CD4-positive, alpha-beta T cell (primary cell): ENCODE measurements at regions not wholly inside any gene's neighbourhood (a gene's known extent, or its start where the extent isn't known, plus 50 kb on each side); places are given as distances from the start of the nearest gene placed in this dataset.

Experiments used
- ATAC-seq: fragments of 200-7000 bp; cut with Tn5 transposase; one replicate; pipeline ENCODE4 v1.10.0; 2022; ENCODE audit warnings: mild to moderate bottlenecking; ENCODE audit not compliant: poor library complexity
- CTCF ChIA-PET: fragments of 350-600 bp; sonication (Branson Sonifier 250); formaldehyde crosslinking; loops from one replicate; lab custom pipeline; 2021; ENCODE audit warnings: antibody characterized with exemption, inconsistent platforms; lab: Charles Lee
- POLR2A ChIA-PET: fragments of 350-600 bp; sonication (Branson Sonifier 250); formaldehyde crosslinking; loops from one replicate; lab custom pipeline; 2021; ENCODE audit warnings: antibody characterized with exemption, inconsistent platforms; lab: Charles Lee
- DNase-seq, 14 experiments: peaks; one replicate each; pipeline ENCODE4 v3.0.0-alpha.2; 2013 to 2020; ENCODE audit warnings: mixed read lengths in 2 of 14
- H3K27ac ChIP-seq, 2 donors: one replicate each; pipeline versions ENCODE4 v1.5.1 to v1.7.0; 2013; ENCODE audit warnings: low read length in 2 of 2, low read depth in 1 of 2, mild to moderate bottlenecking in 1 of 2
- H3K27me3 ChIP-seq, 2 experiments: 1 replicate in 1 of 2; 2 replicates in 1 of 2; pipeline versions ENCODE4 v1.6.1 to v1.7.0; 2013; ENCODE audit warnings: low read length in 2 of 2, control low read depth in 1 of 2, mild to moderate bottlenecking in 1 of 2, moderate library complexity in 1 of 2; ENCODE audit not compliant: insufficient read depth in 2 of 2, control insufficient read depth in 1 of 2
- H3K36me3 ChIP-seq: one replicate; pipeline ENCODE4 v1.6.1; 2013; ENCODE audit warnings: low read length, control low read depth; ENCODE audit not compliant: insufficient read depth
- H3K4me1 ChIP-seq: one replicate; pipeline ENCODE4 v1.6.1; 2013; ENCODE audit warnings: low read length, control low read depth; ENCODE audit not compliant: insufficient read depth
- H3K4me3 ChIP-seq: one replicate; pipeline ENCODE4 v1.5.1; 2013; ENCODE audit warnings: mild to moderate bottlenecking, low read length, moderate library complexity
- H3K9me3 ChIP-seq, 2 experiments: 1 replicate in 1 of 2; 2 replicates in 1 of 2; pipeline versions ENCODE4 v1.6.1 to v1.7.0; 2013; ENCODE audit warnings: low read length in 2 of 2, mild to moderate bottlenecking in 2 of 2, control low read depth in 1 of 2, moderate library complexity in 1 of 2; ENCODE audit not compliant: control insufficient read depth in 1 of 2, insufficient read depth in 1 of 2
- H3K27ac Mint-ChIP-seq: one replicate; pipeline ENCODE4 v1.8.0; 2020; ENCODE audit warnings: mixed read lengths
- H3K27me3 Mint-ChIP-seq: one replicate; pipeline ENCODE4 v1.8.0; 2021; ENCODE audit warnings: mixed read lengths
- H3K36me3 Mint-ChIP-seq: one replicate; pipeline ENCODE4 v1.8.0; 2021; ENCODE audit warnings: low read depth, mixed read lengths
- H3K4me1 Mint-ChIP-seq: one replicate; pipeline ENCODE4 v1.8.0; 2021; ENCODE audit warnings: low read depth, mixed read lengths
- H3K4me3 Mint-ChIP-seq: one replicate; pipeline ENCODE4 v1.8.0; 2020; ENCODE audit warnings: mild to moderate bottlenecking, mixed read lengths
- H3K9me3 Mint-ChIP-seq: one replicate; pipeline ENCODE4 v1.8.0; 2020; ENCODE audit warnings: mixed read lengths
- intact Hi-C, 2 experiments: fragments of 100-400 bp; cut with DNase I in 1 of 2; cut with micrococcal nuclease in 1 of 2; formaldehyde crosslinking; loops; one replicate each; pipeline versions ENCODE4 v1.15.1 to v1.9.0; 2023 to 2025; cut with DNase I, micrococcal nuclease
- TF ChIP-seq, protein P1 (sequence below): fragments of 200-600 bp; IDR thresholded peaks from one replicate; pipeline ENCODE4 v1.8.0; 2022; ENCODE audit warnings: antibody characterized with exemption, mild to moderate bottlenecking

DNA sequence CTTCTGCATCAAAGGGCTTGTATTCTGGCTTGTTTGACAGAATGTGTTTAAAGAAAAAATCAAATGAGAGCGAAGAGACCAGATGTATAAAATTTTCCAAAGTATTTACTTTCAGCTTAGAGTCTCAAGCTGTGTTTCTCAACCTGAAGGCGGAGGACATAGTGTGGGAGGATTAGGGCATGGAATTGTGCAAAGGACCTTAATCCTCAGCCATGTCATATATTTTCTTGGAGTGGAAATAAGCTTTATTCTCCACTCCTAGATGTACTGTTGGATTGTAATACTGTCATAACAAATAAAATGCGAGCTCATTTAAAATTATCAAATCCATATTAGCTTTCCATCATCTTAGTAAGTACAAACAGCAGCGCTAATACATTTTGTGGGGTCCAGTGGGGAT, 154.0 kb downstream of the PAH start:
- peaks cover 3% of the 10 kb centered on the region for H3K27me3 Mint-ChIP-seq

DNA sequence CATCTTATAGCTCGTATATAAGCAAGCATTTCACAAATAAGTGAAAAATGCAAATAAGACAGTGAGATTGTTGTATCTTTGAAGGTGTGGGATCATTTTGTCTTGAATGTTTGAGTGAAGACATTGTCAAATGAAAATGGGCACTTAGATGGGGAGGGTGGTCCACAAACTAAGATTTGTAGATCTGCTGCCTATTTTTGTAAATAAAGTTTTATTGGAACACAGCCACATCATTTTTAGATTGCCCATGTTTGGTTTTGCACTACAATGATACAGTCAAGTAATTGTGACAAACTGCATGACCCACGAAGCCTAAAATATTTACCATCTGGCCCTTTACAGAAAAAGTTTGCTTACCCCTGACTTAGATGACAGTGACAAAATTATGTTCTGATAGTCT, 156.7 kb downstream of the PAH start:
- TF ChIP-seq, protein P1, sequence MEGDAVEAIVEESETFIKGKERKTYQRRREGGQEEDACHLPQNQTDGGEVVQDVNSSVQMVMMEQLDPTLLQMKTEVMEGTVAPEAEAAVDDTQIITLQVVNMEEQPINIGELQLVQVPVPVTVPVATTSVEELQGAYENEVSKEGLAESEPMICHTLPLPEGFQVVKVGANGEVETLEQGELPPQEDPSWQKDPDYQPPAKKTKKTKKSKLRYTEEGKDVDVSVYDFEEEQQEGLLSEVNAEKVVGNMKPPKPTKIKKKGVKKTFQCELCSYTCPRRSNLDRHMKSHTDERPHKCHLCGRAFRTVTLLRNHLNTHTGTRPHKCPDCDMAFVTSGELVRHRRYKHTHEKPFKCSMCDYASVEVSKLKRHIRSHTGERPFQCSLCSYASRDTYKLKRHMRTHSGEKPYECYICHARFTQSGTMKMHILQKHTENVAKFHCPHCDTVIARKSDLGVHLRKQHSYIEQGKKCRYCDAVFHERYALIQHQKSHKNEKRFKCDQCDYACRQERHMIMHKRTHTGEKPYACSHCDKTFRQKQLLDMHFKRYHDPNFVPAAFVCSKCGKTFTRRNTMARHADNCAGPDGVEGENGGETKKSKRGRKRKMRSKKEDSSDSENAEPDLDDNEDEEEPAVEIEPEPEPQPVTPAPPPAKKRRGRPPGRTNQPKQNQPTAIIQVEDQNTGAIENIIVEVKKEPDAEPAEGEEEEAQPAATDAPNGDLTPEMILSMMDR = no peak
- H3K27me3 Mint-ChIP-seq = peaks cover 6% of the 10 kb centered on the region
- intact Hi-C loops = no loop called here

More for the DNA sequence above, 154.0 kb downstream of the PAH start:
- no peak overlapping the region for H3K27ac Mint-ChIP-seq
- Histone ChIP-seq H3K4me1 (no peaks in the 10 kb centered on the region), H3K27ac (no peak overlapping the region), H3K36me3 (no peaks in the 10 kb centered on the region), H3K27me3 (no peaks in the 10 kb centered on the region), H3K9me3 (no peaks in the 10 kb centered on the region), H3K4me3 (no peak overlapping the region)
- DNase-seq = no peak
- H3K4me1 Mint-ChIP-seq = no peaks in the 10 kb centered on the region
- no peak for ATAC-seq
- no peaks in the 10 kb centered on the region for H3K36me3 Mint-ChIP-seq
- H3K9me3 Mint-ChIP-seq = no peaks in the 10 kb centered on the region
- H3K4me3 Mint-ChIP-seq = no peak overlapping the region
- ChIA-PET CTCF (no interaction called here), POLR2A (no interaction called here)
- TF ChIP-seq, protein P1 = no peak
- intact Hi-C loops = no loop called here

DNA sequence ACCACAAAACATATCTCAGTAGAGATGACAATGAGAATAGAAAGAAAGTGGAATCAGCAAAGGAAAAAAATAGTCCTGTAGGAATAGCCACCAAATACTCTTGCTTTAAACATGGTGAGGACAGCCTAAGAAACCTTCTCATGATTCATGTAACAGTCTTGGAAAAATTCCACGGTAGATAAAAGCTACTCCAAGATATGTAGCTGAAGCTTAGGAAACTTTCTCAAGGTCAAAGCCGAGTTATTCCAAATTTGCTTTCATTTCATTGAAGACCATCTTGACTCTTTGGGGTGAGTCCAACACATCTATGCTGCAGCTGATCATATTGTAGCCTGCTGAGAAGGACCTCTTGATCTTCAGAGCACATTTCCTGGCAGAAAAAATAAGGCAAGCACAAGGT, 157.6 kb downstream of the PAH start:
- Histone ChIP-seq H3K36me3 (no peaks in the 10 kb centered on the region), H3K4me3 (no peak overlapping the region), H3K27ac (no peak overlapping the region), H3K4me1 (no peaks in the 10 kb centered on the region), H3K27me3 (no peaks in the 10 kb centered on the region), H3K9me3 (no peaks in the 10 kb centered on the region)
- Mint-ChIP-seq H3K4me3 (no peak overlapping the region), H3K27ac (no peak overlapping the region), H3K36me3 (no peaks in the 10 kb centered on the region), H3K9me3 (peaks cover 4% of the 10 kb centered on the region), H3K27me3 (peaks cover 6% of the 10 kb centered on the region), H3K4me1 (no peaks in the 10 kb centered on the region)
- ATAC-seq (no peak), DNase-seq (no peak)
- CTCF ChIA-PET = interaction anchor here (0.9 kb wide), 1 partner anchor 13 kb away, joined by 3 read pairs; no protein-coding TSS in a partner anchor
- TF ChIP-seq, protein P1 = no peak
- POLR2A ChIA-PET = no interaction called here
- intact Hi-C loops = no loop called here

More for the DNA sequence above, 156.7 kb downstream of the PAH start:
- Histone ChIP-seq H3K27ac (no peak overlapping the region), H3K27me3 (no peaks in the 10 kb centered on the region), H3K9me3 (no peaks in the 10 kb centered on the region), H3K4me1 (no peaks in the 10 kb centered on the region), H3K36me3 (no peaks in the 10 kb centered on the region), H3K4me3 (no peak overlapping the region)
- H3K4me3 Mint-ChIP-seq = no peak overlapping the region
- no peaks in the 10 kb centered on the region for H3K36me3 Mint-ChIP-seq
- DNase-seq = no peak
- ChIA-PET POLR2A (no interaction called here), CTCF (no interaction called here)
- no peak for ATAC-seq
- no peaks in the 10 kb centered on the region for H3K4me1 Mint-ChIP-seq
- H3K27ac Mint-ChIP-seq = no peak overlapping the region
- H3K9me3 Mint-ChIP-seq = peaks cover 4% of the 10 kb centered on the region
